ENCODE measurements at regions not wholly inside any gene's neighbourhood (a gene's known extent, or its start where the extent isn't known, plus 50 kb on each side); places are given as distances from the start of the nearest gene placed in this dataset.

GRCh38 chr10:124333931-124334330, 84.8 kb downstream of the OAT start:
- no peak overlapping the region for H3K4me3 ChIP-seq (ENCODE audit: low read length)
- no peak for TF ChIP-seq CTCF (IDR thresholded peaks at IDR 0.05; ENCODE audit: insufficient read depth, low read depth, low read length, missing control alignments)
- DNase-seq (ENCODE audit: low read depth): no peak

- DNase-seq (ENCODE audit: low read depth): no peak
- no peak for TF ChIP-seq CTCF (IDR thresholded peaks at IDR 0.05; ENCODE audit: insufficient read depth, low read depth, low read length, missing control alignments)
- H3K4me3 ChIP-seq (ENCODE audit: low read length): no peak overlapping the region
Observed at GRCh38 chr10:124332426-124332825, 86.3 kb downstream of the OAT start.

- DNase-seq (ENCODE audit: low read depth): no peak
Observed at GRCh38 chr10:124329941-124330340, 88.8 kb downstream of the OAT start.

GRCh38 chr10:124329362-124329761, 89.4 kb downstream of the OAT start:
- H3K4me3 ChIP-seq (ENCODE audit: low read length): no peak overlapping the region
- TF ChIP-seq CTCF (IDR thresholded peaks at IDR 0.05; ENCODE audit: insufficient read depth, low read depth, low read length, missing control alignments): no peak
- no peak for DNase-seq (ENCODE audit: low read depth)

More at GRCh38 chr10:124329941-124330340, 88.8 kb downstream of the OAT start:
- H3K4me3 ChIP-seq (ENCODE audit: low read length): no peak overlapping the region
- no peak for TF ChIP-seq CTCF (IDR thresholded peaks at IDR 0.05; ENCODE audit: insufficient read depth, low read depth, low read length, missing control alignments)

GRCh38 chr10:124328477-124329220, 90.1 kb downstream of the OAT start:
- no peak for DNase-seq (ENCODE audit: low read depth)
- H3K4me3 ChIP-seq (ENCODE audit: low read length): no peak overlapping the region
- no peak for TF ChIP-seq CTCF (IDR thresholded peaks at IDR 0.05; ENCODE audit: insufficient read depth, low read depth, low read length, missing control alignments)

- DNase-seq (ENCODE audit: low read depth): no peak
- H3K4me3 ChIP-seq (ENCODE audit: low read length): no peak overlapping the region
- TF ChIP-seq CTCF (IDR thresholded peaks at IDR 0.05; ENCODE audit: insufficient read depth, low read depth, low read length, missing control alignments): no peak
Observed at GRCh38 chr10:124325998-124326636, 92.6 kb downstream of the OAT start.

- no peak for TF ChIP-seq CTCF (IDR thresholded peaks at IDR 0.05; ENCODE audit: insufficient read depth, low read depth, low read length, missing control alignments)
- DNase-seq (ENCODE audit: low read depth): no peak
Observed at GRCh38 chr10:124325633-124325914, 93.1 kb downstream of the OAT start.

More at GRCh38 chr10:124325633-124325914, 93.1 kb downstream of the OAT start:
- H3K4me3 ChIP-seq (ENCODE audit: low read length): no peak overlapping the region
